Skin of body (tissue), 1 donor: ENCODE measurements at regions not wholly inside any gene's neighbourhood (a gene's known extent, or its start where the extent isn't known, plus 50 kb on each side); places are given as distances from the start of the nearest gene placed in this dataset.
A peak's percentile ranks its signal among the peaks of the same experiment; 100 is the strongest.

ENCODE experiments used
- DNase-seq: peaks from one replicate; lab custom pipeline; 2025; lab: John Stamatoyannopoulos, UW

DNA sequence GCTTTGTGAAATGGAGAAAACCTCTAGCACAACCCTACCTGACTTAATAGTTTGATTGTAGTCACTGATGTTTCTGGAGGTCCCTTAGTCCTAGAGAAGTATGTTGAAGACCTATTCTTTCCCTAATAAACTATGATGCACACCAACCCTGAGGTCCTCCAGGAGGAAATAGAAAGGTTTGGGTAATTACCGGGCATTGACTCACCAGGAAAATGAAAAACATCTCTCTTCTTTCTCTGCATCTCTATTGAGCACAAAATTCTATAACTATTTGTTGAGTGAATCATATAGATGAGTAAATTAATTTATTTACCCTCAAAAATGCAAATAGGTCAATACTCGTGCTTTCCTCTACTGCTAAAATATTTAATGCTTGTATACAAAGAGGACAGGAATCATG is 582.4 kb upstream of the FAM241A start:
- no peak for DNase-seq

DNA sequence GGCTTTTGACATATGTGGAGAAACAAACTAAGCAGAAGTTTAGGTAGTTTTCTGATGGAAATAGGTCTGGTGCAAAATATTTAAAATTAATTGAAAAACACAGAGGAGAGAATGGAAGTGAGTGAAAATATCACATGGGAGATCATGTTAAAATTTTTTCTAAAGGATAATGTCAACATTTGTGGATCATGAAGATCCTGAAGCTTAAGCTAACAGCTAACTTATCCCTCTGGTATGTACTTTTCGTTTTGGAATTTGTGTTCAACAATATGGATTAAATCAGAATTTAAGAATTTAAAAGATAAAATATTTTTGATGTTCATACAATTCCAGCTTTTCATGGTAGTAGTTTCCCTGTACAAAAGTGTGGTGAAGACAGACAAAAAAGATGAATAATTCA is 572.8 kb upstream of the FAM241A start:
- no peak for DNase-seq

DNA sequence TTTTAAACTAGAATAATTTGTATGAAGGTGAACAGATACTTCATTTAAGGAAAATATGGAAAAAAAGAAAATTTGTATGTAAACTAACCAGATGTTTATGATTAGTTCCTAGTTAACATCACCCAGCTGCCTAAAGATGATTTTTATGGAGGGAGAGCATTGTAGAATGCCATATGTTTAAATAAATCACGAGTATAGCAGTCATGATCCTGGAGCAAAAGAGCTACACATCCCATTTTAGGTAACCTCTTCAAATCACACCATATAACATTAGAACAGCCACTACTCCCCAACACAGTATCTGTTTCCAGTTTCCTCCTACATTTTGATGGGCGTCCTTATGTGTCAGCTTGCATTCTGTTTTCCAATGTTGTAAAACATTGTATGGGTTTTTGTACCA is 571.9 kb upstream of the FAM241A start:
- DNase-seq = no peak

DNA sequence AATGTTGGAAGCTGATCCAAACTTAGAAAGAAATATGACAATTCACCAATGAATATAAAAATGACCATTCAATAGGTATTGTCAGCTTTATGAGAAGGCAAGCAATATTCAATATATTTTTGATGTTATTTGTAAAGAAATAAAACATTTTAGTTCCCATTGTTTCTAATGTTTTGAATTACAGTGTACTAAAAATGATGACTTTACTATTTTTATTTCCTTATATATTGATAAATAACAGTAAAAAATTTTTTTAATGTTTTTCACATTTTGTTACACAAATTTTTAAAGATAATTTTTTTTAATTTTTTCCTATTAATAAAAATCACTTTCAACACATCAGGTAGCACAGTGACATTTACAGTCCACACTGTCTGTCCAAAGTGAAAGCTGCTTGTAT is 565.5 kb upstream of the FAM241A start:
- DNase-seq = no peak

DNA sequence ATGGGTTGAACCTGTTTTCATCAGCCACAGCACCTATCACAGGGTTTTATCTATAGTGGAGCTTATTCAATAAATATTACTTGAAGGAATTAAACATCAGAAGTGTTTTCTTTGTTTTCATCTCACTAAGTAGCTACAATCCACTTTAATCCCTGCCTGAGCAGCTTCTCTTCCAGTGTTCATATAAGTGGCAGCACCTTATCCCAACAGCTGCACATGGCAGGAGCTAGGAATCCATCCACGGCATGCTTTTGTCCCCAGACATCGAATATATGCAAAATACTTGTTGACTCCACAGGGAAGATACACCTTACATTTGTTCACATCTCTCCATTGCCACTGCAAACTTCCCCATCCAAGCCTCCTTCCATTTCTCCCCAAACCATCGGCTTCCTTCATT is 549.8 kb upstream of the FAM241A start:
- DNase-seq = no peak

DNA sequence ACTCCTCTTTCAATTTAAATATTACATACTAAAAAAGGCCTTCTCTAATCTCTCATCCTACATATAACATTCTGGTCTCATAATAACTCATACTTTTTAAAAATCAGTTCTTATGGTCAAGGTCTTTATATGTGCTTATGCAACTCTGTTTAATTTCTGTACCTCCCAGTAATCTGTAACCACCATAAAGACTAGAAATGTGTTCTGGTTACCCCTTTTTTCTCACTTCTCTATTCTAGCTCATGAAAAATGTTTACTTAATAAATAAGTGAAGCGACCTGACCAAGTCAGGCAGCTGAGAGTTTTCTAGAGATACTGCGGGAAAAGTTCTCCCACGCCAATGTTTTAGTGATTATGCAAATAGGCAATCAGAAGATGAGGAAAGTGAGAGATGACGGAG is 548.8 kb upstream of the FAM241A start:
- no peak for DNase-seq

DNA sequence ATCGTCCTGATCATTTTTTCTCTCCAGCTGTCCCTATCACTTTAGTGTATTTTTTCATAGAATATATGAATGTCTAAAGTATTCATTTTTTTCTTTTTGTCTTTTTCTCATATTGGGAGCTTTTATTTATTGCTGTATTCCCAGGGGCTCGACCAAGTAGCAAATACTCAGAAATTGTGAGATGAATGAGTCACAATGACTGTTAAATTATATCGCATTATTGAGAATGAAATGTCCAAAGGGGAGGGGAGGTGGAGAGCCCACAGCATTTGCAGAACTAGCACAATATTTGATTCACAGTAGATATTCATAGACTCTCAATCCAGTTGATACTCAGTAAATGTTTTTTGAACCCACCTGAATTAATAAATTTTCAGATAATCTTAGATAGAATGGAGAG is 543.6 kb upstream of the FAM241A start:
- no peak for DNase-seq

DNA sequence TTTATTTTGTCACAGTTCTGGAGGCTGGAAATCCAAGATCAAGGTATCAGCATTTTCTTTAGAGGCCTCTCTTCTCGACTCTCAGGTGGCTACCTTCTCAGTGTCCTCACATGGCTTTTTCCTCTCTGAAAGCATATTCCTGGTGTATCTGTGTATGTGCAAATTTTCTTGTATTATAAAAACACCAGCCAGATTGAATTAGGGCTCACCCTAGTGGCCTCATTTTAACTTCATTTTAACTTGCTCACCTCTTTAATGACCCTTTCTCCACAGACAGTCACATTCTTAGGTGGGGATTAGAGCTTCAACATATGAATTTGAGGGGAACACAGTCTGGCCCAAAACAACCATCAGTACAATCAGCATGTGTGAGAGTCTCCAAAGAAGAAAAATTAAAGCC is 542.4 kb upstream of the FAM241A start:
- no peak for DNase-seq

DNA sequence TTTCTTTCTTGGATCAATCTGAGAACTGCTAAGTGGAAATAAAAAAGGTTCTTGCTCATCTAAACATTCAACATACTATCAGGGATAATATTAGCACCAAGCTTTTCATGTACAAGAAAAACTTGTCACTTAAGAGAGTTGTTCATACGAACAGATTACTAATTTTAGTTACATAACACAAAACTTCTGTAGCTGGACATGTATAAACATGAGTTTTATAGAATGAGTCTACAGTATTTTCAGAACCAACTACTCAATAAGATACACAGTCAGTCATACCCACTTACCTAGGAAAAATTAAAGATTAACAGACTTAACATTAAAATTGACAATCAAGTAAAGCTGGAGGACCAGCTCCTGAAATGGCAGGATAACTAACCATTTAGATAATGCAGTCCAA is 540.1 kb upstream of the FAM241A start:
- no peak for DNase-seq

DNA sequence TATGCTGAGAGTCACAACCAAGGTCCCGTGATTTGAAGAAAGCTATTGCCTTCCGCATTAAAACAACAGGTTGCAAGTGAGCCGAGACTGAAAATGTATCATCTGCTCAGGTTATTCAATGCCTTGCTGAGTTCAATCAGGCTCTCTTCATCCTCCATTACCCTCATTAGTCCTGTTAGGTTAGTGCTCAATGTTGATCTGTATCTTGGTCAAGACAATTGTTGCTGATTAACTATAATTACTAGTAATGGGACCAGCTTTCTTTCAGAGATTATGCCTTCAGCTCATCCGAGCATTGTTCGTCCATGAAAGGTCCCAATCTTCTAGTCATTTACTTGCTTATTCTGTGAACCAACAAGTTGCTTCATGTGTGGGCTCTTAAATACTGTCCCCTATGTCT is 534.6 kb upstream of the FAM241A start:
- no peak for DNase-seq

DNA sequence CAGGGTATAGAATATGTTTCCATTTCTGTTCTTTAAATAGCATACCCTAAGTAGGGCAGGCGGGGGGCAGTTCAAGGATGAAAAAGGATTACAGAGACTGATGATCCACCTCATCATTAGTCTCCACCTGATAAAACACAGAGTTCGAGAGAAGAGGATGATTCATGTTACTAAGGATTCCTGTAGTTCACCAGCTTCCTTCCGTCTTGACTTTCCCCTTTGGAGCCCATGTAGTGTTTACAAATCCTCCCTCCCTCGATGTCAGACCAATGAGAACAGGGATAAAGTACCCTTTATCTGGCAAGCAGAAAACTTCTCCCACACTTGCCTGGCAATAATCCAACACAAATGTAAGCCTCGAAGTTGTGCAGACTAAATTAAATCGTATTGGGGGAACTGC is 526.3 kb upstream of the FAM241A start:
- DNase-seq = no peak

DNA sequence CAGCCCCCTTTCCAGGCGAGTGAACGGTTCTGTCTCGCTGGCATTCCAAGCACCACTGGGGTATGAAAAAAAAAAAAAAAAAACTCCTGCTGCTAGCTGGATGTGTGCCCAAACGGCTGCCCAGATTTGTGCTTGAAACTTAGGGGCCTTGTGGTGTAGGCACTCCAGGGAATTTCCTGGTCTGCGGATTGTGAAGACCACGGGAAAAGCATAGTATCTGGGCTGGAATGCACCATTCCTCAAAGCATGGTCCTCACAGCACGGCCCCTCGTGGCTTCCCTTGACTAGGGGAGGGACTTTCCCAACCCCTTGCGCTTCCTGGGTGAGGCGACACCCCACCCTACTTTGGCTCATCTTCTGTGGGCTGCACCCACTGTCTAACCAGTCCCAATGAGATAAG is 516.8 kb upstream of the FAM241A start:
- no peak for DNase-seq

DNA sequence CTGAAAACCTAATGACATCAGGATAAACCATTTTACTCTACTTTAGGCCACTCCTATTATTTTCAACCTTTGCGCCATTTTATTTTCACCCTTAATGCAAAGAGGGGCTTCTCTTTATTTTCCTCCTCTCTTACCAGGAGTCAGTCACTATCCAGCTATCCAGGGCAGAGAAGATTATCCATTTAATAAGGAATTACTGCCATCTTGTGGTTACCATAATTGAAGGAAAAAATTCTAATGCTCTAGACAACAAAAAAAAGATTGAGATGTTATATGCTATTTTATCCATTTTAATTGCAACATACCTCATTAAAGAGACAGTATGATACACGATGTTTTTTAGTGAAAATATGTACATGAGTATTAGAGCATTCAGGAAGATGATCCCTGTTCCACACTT is 514.5 kb upstream of the FAM241A start:
- peak; percentile 37 for DNase-seq

DNA sequence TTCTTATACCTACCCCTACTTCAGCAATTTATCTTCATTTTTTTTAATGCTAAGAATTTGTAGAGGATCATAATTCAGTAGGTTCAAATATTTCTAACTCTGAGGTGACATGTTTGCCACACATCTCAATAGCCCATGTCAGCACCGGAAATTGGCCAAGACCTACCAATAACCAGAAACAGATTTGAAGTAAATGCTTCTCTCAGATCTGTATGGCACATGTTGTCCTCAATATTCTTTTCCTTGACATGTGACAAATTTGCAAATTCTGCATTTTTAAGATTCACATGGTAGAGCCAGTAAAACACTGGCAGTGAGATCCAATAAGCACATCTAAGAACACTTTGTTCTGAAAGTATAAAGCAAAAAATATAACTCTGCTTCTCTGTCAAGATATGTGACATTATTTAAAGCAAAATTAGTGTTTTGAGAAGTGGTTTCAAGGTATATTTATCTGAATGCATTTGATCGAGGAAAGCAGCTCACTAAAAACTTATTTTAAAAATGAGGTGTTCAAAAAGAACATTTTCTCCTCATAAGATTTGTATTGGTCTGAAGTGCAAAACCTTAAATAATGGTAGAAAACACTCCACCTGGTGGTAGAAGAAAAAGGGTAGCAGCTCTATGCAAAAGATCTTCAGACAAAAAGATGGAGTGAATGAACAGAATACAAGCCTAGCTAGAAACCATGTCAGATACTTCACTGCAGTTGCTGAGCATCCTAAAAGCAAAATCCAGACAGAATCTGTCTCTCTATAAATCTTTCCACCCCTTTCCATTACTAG is 513.8 kb upstream of the FAM241A start:
- peak; percentile 32 for DNase-seq

DNA sequence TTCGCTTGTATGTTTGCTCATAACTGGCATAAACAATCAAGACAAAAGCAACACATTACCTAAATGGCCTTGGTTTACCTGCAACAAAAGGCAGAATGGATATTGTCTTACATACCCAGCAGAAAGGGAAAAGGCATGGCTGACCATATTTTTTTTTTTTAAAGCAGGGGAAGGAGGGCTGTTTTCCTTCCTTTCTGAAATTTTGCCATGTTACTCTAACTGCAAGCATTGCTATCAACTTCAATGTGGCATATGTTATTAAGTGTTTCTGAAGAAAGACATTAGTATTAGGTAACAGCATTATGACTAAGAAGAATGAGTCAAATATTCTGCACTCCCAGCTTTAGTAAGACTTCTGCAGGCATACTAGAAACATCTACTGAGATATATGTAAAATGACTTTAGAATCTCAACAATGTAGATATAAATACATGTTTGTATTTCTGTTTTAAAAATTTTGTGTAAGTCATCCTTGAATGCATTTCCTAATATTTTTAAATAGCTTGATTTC is 512.6 kb upstream of the FAM241A start:
- DNase-seq = no peak

DNA sequence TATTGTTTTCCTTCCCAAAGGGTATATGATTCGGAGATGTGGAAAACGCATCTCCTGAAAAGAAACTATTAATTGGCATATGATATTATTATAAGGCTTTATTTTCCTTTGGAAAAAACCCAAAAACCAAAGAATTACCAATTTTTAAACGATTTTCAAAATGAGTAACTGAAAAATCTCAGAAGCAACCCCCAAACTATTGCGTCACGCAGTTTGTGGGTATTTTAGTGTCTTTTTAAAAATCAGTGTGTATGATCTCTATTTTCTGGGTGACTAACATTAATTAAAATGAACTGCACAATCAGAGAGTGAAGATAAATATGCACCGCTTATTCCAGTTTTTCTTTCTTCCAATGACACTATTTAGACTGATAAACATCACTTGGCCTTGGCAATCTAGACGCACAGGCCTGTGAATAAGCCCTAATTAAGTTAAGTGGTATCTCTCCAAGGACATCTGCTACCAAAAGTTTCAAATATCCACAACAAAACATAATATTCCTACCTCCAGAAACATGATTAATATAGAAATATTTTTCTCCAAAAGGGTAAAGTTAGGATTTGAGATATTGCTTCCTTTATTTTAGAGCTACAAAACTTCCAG is 511.5 kb upstream of the FAM241A start:
- no peak for DNase-seq

DNA sequence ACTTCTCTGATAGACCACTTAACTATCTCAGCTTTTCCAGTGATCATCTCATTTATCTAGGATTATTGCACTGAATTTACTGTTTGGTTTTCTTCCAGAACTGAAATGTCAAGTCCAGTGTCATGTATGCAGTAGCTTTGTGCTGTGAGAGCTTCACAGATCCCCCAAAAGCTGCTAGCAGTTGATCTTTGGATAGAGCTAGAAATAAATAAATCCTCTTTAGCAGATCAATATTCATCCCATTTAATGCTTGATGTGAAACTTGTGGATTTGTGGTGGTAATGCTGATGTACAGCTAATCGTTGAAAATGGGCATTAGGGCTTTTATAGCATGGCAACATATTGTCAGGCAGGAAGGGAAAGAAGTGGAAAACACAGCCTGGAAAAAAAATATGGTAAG is 509.6 kb upstream of the FAM241A start:
- DNase-seq = no peak

DNA sequence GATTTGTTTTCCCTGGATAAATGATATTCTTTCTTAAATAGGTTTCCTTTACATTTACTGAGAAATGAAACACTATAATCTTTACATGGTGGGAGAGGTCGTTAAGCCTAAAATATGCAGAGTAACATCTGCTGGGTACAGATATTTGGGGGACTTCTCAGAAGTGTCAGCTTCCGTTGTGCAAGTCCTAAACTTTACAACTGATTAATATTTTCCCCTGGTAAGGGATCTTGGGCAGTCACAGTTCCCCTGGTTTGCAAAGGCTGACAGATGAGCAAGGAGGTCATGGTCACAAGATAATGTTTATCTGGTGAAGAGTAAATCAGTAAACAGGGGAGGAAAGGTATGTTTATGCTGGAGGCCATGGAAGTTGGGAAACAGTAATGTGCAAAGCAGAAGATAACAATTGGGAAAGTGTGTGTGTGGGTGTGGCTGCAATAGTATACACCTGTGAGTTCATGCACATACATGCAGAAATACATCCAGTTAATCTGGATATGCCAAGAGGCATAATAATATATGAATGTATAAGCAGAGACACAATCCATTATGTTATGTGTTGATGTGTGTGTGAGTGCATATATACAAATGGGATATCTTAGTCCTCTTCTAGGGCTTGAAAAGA is 508.2 kb upstream of the FAM241A start:
- no peak for DNase-seq

DNA sequence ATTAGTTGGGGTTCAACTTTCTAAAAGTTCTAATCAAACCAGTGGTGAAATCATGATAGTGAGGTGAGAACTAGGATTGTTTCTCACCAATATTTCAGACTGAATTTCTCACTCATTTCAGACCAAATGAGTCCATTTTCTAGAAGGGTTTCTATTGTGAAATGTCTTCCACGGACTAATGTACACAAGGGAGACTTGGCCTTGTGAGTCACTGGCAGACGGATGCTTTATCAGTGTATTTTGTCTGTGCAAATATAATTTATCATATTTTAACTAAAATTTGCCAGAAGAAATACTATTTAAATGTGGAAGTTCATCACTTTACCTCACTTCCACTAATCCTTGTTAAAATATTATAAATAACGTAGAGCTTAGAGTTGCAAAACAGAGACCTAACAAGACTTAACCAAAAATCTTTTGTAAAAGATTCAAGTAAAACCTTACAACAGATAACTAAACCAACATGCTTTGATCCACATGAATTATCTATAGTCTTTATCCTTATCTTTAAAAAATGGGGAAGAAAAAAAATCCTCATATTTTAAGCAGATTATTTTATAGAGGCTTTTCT is 506.0 kb upstream of the FAM241A start:
- no peak for DNase-seq

DNA sequence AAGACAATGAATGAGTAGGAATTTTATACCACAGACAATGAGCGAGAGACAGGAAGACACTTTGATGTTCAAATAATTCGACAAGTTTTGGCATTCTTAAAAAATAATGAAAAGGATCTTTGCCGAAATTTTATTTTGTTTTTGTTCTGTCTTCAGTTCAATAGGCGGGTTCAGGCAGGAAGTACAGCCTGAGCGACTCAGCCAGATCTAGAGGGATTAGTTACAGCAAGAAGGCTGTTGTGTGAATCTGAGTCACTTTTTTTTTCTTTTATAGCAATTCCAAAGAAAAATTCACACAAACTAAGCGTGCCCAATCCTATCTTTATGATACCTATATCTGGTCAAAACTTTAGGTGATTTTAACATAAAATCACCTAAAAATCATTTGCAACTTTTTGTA is 505.4 kb upstream of the FAM241A start:
- DNase-seq = no peak

DNA sequence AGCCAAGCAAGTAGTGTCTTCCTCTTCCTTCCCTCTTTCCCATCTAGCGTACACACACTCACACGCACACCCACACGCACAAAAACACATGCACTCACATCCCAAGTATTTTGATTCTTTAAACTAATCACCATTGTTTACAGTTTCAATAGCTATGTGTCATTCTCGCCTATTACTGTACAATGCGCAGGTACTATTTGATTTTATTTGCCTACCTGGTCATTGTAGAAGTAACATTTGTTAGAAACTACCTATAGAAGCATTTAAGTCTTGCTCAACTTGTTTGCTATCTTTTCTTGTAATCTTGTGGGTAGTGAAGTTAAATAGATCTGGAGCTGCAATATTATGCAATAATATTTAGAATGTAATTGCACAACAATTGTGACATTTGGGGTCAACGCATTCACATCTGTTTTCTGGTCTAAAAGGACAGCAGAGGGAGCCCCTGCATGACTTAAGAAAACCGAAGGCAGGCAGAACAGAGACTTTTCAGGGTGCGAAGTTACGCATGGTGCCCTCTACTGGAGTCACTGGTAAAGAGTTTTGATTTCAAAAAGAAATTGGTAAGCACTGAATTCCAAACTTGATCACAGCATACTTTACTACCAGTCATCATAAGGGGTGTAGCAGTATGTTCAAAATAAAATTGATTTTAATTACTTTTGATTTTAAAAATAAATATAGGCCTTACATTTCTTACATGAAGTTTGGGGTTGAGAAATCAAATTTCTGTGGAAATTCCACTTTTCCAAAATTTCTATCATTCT is 503.3 kb upstream of the FAM241A start:
- peak; percentile 95 for DNase-seq

DNA sequence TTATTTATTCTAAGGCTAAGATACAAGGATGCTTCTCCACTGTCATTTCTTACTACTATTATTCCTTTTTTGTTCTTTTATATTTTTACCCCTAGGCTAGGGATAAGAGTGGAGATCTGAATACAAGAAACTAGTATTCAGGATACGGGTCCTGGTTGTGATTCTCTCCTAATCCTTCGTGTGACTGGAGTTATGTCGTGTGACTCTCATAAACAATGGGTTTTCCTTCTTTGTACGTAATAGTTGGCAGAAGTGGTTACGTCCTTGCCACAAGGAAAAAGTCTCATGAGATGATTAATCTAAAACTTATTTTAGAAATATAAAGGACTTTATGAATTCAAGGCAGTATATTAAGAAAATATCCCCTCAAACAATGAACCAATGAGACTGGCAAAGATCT is 497.2 kb upstream of the FAM241A start:
- no peak for DNase-seq
